GM12872 (cell line): ENCODE measurements at regions not wholly inside any gene's neighbourhood (a gene's known extent, or its start where the extent isn't known, plus 50 kb on each side); places are given as distances from the start of the nearest gene placed in this dataset.

ENCODE experiments used
- TF ChIP-seq, protein P1 (sequence below): IDR thresholded peaks from 3 replicates; pipeline ENCODE4 v1.5.1; 2011; ENCODE audit warnings: low read depth, mild to moderate bottlenecking, low read length, moderate library complexity; ENCODE audit not compliant: insufficient read depth

DNA sequence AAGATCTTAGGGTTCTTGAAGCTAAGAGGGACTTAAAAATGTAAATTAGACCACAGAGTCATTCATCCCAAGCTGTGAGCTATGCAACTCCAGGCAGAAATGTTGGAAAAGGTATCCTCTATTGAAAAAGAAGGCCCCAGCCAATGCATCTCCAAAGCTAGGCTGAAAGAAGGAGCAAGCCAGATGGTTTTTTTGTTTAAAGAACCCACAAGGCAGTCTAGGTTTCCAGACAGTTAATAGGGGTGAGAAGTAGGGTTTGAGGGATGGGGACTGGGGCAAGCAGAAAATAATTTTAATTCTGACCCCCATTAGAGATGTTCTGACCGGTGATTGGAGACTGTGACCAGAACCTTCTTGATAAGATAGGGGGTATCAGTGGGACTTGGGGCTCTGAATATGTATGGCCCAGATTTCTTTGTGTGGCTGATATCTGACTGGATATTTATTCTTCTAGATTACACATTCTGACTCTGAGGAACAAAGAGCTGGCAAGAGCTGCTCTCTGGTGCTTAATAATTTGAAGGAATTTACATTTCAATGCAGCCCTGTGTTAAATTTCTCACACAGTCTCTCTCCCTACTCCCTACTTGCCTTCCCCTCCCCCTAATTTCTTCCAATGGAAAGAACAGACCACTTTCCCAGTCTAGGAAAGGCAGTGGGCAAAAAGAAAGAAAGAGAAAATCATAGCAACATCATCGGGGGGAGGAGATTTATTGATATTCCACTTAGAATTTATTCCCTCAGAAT is 104.9 kb downstream of the NUF2 start:
- TF ChIP-seq, protein P1, sequence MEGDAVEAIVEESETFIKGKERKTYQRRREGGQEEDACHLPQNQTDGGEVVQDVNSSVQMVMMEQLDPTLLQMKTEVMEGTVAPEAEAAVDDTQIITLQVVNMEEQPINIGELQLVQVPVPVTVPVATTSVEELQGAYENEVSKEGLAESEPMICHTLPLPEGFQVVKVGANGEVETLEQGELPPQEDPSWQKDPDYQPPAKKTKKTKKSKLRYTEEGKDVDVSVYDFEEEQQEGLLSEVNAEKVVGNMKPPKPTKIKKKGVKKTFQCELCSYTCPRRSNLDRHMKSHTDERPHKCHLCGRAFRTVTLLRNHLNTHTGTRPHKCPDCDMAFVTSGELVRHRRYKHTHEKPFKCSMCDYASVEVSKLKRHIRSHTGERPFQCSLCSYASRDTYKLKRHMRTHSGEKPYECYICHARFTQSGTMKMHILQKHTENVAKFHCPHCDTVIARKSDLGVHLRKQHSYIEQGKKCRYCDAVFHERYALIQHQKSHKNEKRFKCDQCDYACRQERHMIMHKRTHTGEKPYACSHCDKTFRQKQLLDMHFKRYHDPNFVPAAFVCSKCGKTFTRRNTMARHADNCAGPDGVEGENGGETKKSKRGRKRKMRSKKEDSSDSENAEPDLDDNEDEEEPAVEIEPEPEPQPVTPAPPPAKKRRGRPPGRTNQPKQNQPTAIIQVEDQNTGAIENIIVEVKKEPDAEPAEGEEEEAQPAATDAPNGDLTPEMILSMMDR, result no peak

DNA sequence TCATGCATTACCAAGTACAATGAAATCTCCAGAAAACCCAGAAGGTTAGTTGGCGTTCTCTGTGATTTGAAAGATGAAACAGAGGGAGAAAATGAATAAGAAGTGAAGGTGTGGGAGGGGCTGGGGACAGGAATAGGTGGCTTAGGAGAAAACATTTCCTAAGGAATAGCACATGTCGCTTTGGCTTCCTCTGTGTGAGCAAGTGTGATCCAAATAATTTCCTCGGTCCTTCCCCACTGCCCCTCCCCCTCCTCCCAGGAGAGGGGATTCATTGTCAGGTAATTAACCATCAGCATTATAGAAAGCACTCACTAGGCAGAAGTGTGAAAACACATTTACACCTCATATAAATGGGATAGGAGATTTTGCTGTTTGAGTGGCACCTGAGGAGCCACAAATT is 105.5 kb downstream of the NUF2 start:
- TF ChIP-seq, protein P1, result no peak

DNA sequence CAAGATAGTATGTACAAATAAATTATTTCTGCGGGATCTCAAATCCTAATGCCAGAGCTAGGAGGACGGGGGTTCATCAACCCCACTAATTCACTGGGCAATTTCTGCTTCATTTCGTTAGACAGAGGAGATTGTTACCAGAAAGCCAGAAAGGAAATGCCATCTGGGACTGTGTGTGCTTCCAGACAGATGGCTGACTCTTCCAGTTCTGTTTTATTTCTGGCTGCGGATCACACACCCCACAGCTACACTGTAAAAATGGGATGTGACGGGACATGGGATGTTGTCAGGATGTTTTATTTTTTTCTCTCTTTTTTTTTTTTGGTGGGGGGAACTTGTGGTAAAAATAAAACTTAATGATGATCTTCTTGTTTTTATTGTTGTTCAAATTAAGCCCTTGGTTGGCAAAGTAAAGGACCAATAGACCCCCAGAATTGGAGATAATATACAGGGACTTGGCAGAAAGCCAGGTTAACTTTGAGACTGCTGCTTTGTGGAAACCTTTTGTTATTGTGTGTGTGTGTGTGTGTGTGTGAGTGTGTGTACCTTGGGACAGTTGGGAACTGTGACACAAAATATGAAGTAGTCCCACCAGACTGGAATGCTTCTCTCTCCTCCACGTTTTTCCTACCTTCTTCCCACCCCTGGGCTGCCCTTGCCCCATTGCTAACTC is 114.5 kb downstream of the NUF2 start:
- TF ChIP-seq, protein P1, result no peak

DNA sequence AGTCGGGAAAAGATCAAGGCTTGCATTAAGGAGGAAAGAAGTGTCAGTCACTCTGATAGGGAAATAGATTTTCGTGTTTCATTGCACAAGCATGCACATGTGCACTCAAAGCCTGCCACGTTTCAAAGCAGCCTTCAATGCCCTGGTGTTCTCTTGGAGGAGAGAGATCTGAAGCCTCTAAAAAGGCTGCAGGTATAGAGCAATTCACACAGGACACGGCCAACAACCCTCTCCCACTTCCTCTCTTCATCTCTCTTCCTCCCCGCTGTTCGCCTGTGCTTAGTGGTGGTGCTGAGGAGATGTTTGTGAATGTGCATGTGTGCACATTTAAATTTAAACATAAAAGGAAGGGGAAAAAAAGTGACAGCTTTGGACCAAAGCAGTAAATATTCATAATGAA is 117.7 kb downstream of the NUF2 start:
- TF ChIP-seq, protein P1, result no peak

DNA sequence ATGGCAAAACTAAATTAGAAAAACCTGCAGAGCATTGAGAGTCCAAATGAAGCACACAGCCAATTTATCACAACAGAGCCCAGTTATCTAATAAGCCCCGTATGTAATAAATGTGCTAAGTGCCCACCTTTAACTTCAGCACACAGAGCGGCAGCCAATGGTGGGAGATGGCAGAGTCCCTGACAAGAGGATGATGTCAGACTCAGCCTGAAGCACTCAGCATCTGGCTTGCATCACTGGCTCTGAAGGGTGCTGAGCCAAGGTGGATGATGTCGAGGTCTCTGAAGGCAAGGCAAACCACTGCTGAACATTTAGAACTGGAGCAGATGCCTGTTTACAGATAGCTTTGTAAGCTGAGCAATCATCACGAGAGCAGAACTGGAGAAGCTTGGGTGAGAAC is 118.3 kb downstream of the NUF2 start:
- TF ChIP-seq, protein P1, result no peak

DNA sequence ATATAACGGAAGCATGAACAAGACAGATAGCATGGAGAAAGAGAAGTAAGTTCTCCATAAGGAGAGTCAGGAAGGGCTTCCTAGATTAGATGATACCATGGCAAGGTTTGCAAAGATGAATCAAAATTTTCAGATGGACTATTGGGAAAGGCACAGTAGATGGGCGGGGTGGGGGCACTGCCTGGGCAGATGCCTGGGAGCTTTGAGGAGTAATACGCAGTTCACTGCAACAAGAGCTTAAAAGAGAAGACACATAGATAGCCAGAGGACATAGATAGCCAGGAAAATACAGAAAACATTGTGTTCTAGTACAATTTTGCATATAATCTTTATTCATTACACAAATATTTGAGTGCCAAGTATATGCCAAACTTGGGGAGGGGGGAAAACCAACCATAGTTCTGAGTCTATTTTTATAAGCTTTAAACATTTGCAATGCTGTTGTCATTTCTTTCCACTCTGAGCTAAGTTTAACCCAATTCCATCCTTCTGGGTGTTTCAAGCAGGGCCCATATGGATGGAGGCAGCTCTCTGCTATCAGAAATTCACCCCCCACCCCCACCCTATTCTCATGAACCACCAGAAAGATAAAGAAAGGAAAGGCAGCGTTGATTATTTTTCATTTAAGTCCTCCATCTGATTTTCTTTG is 120.6 kb downstream of the NUF2 start:
- TF ChIP-seq, protein P1, result no peak

DNA sequence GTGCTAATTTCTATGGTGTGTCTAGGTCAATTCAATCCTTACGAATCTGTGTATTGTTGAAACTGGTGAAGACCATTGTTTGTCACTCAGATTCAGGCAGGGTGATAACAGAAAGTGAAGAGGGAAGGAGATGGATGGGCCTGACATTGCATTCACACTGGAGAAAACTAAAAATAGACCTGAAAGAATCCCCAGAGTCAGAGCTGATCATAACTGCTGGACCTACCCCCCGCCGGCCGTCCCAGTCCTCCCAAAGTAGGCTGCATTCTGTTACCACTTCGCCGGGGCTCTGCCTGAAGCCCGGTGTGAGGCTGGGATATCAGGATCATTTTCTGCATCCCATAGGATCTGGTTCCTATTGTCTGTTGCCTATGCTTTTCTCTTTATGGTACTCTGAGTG is 121.1 kb downstream of the NUF2 start:
- TF ChIP-seq, protein P1, result no peak
